ENCODE measurements at regions not wholly inside any gene's neighbourhood (a gene's known extent, or its start where the extent isn't known, plus 50 kb on each side); places are given as distances from the start of the nearest gene placed in this dataset.

GRCh38 chr5:38618154-38618553, 61.7 kb upstream of the LIFR start:
- ChIA-PET CTCF (no interaction called here), POLR2A (no interaction called here)
- no peaks in the 10 kb centered on the region for H3K79me2 ChIP-seq (ENCODE audit: control insufficient read depth, insufficient read depth, low read length)
- no peaks in the 10 kb centered on the region for H3K4me1 Mint-ChIP-seq
- no peaks in the 10 kb centered on the region for H3K4me1 ChIP-seq (ENCODE audit: control insufficient read depth in 2 of 2, insufficient read depth in 2 of 2, low read length in 2 of 2)
- no peak overlapping the region for H3K27ac ChIP-seq (ENCODE audit: low read length in 2 of 2)
- DNase-seq, result no peak
- peaks cover 2 to 18% (median 3%) of the 10 kb centered on the region in 3 donors for H3K9me3 ChIP-seq (ENCODE audit: control extremely low read depth in 1 of 3, control insufficient read depth in 2 of 3, insufficient read depth in 1 of 3, low read length in 2 of 3)
- no peaks in the 10 kb centered on the region for H3K27me3 ChIP-seq (replicated peaks in 1 of 4; ENCODE audit: control extremely low read depth in 1 of 4, control insufficient read depth in 3 of 4, insufficient read depth in 4 of 4, low read length in 3 of 4)
- ATAC-seq (ENCODE audit: low read depth), result no peak
- H4K20me1 ChIP-seq (ENCODE audit: control insufficient read depth, insufficient read depth, low read length, poor library complexity, severe bottlenecking), result no peaks in the 10 kb centered on the region
- H3K27ac Mint-ChIP-seq, result no peak overlapping the region
- no peak overlapping the region for H2AFZ ChIP-seq (ENCODE audit: insufficient read depth, low read depth, low read length, poor library complexity, severe bottlenecking)
- H3K27me3 Mint-ChIP-seq, result no peaks in the 10 kb centered on the region
- no CpG with 5 or more reads among the region's 1 CpG for WGBS (ENCODE audit: insufficient coverage)
- no peak for TF ChIP-seq CTCF (IDR thresholded peaks at IDR 0.05)
- TF ChIP-seq EZH2 (IDR thresholded peaks at IDR 0.05; ENCODE audit: borderline replicate concordance, insufficient read depth, low read depth, low read length, poor library complexity, severe bottlenecking), result no peak
- intact Hi-C loops (cut with micrococcal nuclease), result no loop called here
- H3K4me3 Mint-ChIP-seq, result no peak overlapping the region
- H3K4me2 ChIP-seq (replicated peaks; ENCODE audit: low read depth, low read length, poor library complexity, severe bottlenecking), result no peak overlapping the region
- H3K9me3 Mint-ChIP-seq (ENCODE audit: insufficient read depth), result peaks cover 16% of the 10 kb centered on the region
- no peak overlapping the region for H3K9ac ChIP-seq (ENCODE audit: low read length)
- no peak overlapping the region for H3K4me3 ChIP-seq (ENCODE audit: control extremely low read depth in 1 of 5, extremely low read depth in 1 of 5, insufficient read depth in 1 of 5, low read depth in 2 of 5, low read length in 4 of 5)
- H3K36me3 ChIP-seq (replicated peaks in 1 of 2; ENCODE audit: control extremely low read depth in 1 of 2, control insufficient read depth in 1 of 2, extremely low read depth in 1 of 2, insufficient read depth in 2 of 2, low read length in 1 of 2), result no peaks in the 10 kb centered on the region

GRCh38 chr5:38621331-38621730, 64.9 kb upstream of the LIFR start:
- H3K4me1 Mint-ChIP-seq, result no peaks in the 10 kb centered on the region
- ATAC-seq (ENCODE audit: low read depth), result no peak
- peaks cover 19% of the 10 kb centered on the region for H3K9me3 Mint-ChIP-seq (ENCODE audit: insufficient read depth)
- Histone ChIP-seq H3K27me3 (replicated peaks in 1 of 4; ENCODE audit: control extremely low read depth in 1 of 4, control insufficient read depth in 3 of 4, insufficient read depth in 4 of 4, low read length in 3 of 4) (no peaks in the 10 kb centered on the region), H3K9ac (ENCODE audit: low read length) (no peak overlapping the region), H3K9me3 (ENCODE audit: control extremely low read depth in 1 of 3, control insufficient read depth in 2 of 3, insufficient read depth in 1 of 3, low read length in 2 of 3) (peaks cover 2 to 18% (median 6%) of the 10 kb centered on the region in 3 donors), H3K4me2 (replicated peaks; ENCODE audit: low read depth, low read length, poor library complexity, severe bottlenecking) (no peak overlapping the region), H4K20me1 (ENCODE audit: control insufficient read depth, insufficient read depth, low read length, poor library complexity, severe bottlenecking) (no peaks in the 10 kb centered on the region), H3K36me3 (replicated peaks in 1 of 2; ENCODE audit: control extremely low read depth in 1 of 2, control insufficient read depth in 1 of 2, extremely low read depth in 1 of 2, insufficient read depth in 2 of 2, low read length in 1 of 2) (no peaks in the 10 kb centered on the region), H3K4me1 (ENCODE audit: control insufficient read depth in 2 of 2, insufficient read depth in 2 of 2, low read length in 2 of 2) (no peaks in the 10 kb centered on the region), H3K27ac (ENCODE audit: low read length in 2 of 2) (no peak overlapping the region), H3K79me2 (ENCODE audit: control insufficient read depth, insufficient read depth, low read length) (no peaks in the 10 kb centered on the region), H2AFZ (ENCODE audit: insufficient read depth, low read depth, low read length, poor library complexity, severe bottlenecking) (no peak overlapping the region), H3K4me3 (ENCODE audit: control extremely low read depth in 1 of 5, extremely low read depth in 1 of 5, insufficient read depth in 1 of 5, low read depth in 2 of 5, low read length in 4 of 5) (no peak overlapping the region)
- no peak overlapping the region for H3K27ac Mint-ChIP-seq
- TF ChIP-seq EZH2 (IDR thresholded peaks at IDR 0.05; ENCODE audit: borderline replicate concordance, insufficient read depth, low read depth, low read length, poor library complexity, severe bottlenecking) (no peak), CTCF (IDR thresholded peaks at IDR 0.05) (no peak)
- ChIA-PET CTCF (no interaction called here), POLR2A (no interaction called here)
- no peak overlapping the region for H3K4me3 Mint-ChIP-seq
- no peak for DNase-seq
- intact Hi-C loops (cut with micrococcal nuclease), result no loop called here
- peaks cover 3% of the 10 kb centered on the region for H3K27me3 Mint-ChIP-seq
